H9 (cell line): ENCODE measurements at regions not wholly inside any gene's neighbourhood (a gene's known extent, or its start where the extent isn't known, plus 50 kb on each side); places are given as distances from the start of the nearest gene placed in this dataset.

ENCODE experiments used
- DNase-seq: peaks from one replicate; pipeline ENCODE4 v3.0.0-alpha.2; 2017
- H2AFZ ChIP-seq: one replicate; pipeline ENCODE4 v1.6.1; 2013; ENCODE audit warnings: mild to moderate bottlenecking, low read length, control low read depth, moderate library complexity
- H2AK5ac ChIP-seq: 2 replicates; pipeline ENCODE4 v1.6.1; 2013; ENCODE audit warnings: low read length, control low read depth, mixed read lengths; ENCODE audit not compliant: insufficient read length
- H2BK120ac ChIP-seq: one replicate; pipeline ENCODE4 v1.6.1; 2013; ENCODE audit warnings: low read depth, mild to moderate bottlenecking, low read length, control low read depth, inconsistent platforms; ENCODE audit not compliant: poor library complexity, severe bottlenecking
- H2BK12ac ChIP-seq: 2 replicates; pipeline ENCODE4 v1.6.1; 2013; ENCODE audit warnings: low read length, control low read depth, mixed read lengths, low read depth; ENCODE audit not compliant: insufficient read length
- H2BK15ac ChIP-seq: 2 replicates; pipeline ENCODE4 v1.6.1; 2013; ENCODE audit warnings: low read depth, low read length, control low read depth
- H2BK20ac ChIP-seq: one replicate; pipeline ENCODE4 v1.6.1; 2013; ENCODE audit warnings: low read depth, mild to moderate bottlenecking, low read length, control low read depth, inconsistent platforms; ENCODE audit not compliant: poor library complexity, severe bottlenecking
- H2BK5ac ChIP-seq: 2 replicates; pipeline ENCODE4 v1.6.1; 2013; ENCODE audit warnings: low read length, control low read depth, mixed read lengths; ENCODE audit not compliant: insufficient read length
- H3K14ac ChIP-seq: 2 replicates; pipeline ENCODE4 v1.6.1; 2013; ENCODE audit warnings: low read length, control low read depth; ENCODE audit not compliant: insufficient read depth
- H3K18ac ChIP-seq: 2 replicates; pipeline ENCODE4 v1.6.1; 2013; ENCODE audit warnings: low read depth, mild to moderate bottlenecking, mixed read lengths, low read length, control low read depth; ENCODE audit not compliant: insufficient read length
- H3K23ac ChIP-seq: 2 replicates; pipeline ENCODE4 v1.6.1; 2013; ENCODE audit warnings: low read length, control low read depth, mixed read lengths, low read depth; ENCODE audit not compliant: insufficient read length
- H3K23me2 ChIP-seq: 2 replicates; pipeline ENCODE4 v1.6.1; 2013; ENCODE audit warnings: low read depth, mild to moderate bottlenecking, mixed read lengths, low read length, control low read depth; ENCODE audit not compliant: insufficient read length, poor library complexity, severe bottlenecking
- H3K27ac ChIP-seq: 2 replicates; pipeline ENCODE4 v1.5.1; 2013; ENCODE audit warnings: low read length, control low read depth, mixed read lengths, low read depth; ENCODE audit not compliant: insufficient read length
- H3K27me3 ChIP-seq: 2 replicates; pipeline ENCODE4 v1.6.1; 2013; ENCODE audit warnings: low read length, control low read depth, inconsistent platforms; ENCODE audit not compliant: insufficient read depth
- H3K4ac ChIP-seq: 2 replicates; pipeline ENCODE4 v1.6.1; 2013; ENCODE audit warnings: low read depth, mild to moderate bottlenecking, control low read depth, inconsistent platforms, low read length, moderate library complexity
- H3K4me1 ChIP-seq: 2 replicates; pipeline ENCODE4 v1.6.1; 2013; ENCODE audit warnings: low read length, control low read depth, inconsistent platforms; ENCODE audit not compliant: insufficient read depth
- H3K4me2 ChIP-seq: 2 replicates; pipeline ENCODE4 v1.6.1; 2013; ENCODE audit warnings: low read length, control low read depth, mixed read lengths; ENCODE audit not compliant: insufficient read length, insufficient read depth
- H3K56ac ChIP-seq: 2 replicates; pipeline ENCODE4 v1.6.1; 2013; ENCODE audit warnings: low read depth, mild to moderate bottlenecking, mixed read lengths, low read length, control low read depth; ENCODE audit not compliant: insufficient read length
- H3K79me1 ChIP-seq: 2 replicates; pipeline ENCODE4 v1.6.1; 2013; ENCODE audit warnings: low read depth, mild to moderate bottlenecking, moderate library complexity, low read length, control low read depth, inconsistent platforms; ENCODE audit not compliant: insufficient read depth, poor library complexity, severe bottlenecking
- H3K79me2 ChIP-seq: 2 replicates; pipeline ENCODE4 v1.6.1; 2013; ENCODE audit warnings: low read length, control low read depth, inconsistent platforms; ENCODE audit not compliant: insufficient read depth
- H3K9ac ChIP-seq: 2 replicates; pipeline ENCODE4 v1.6.1; 2013; ENCODE audit warnings: low read length, control low read depth, mixed read lengths; ENCODE audit not compliant: insufficient read length; ENCODE audit errors: extremely low read depth
- H3K9me3 ChIP-seq: one replicate; pipeline ENCODE4 v1.6.1; 2013; ENCODE audit warnings: low read depth, low read length, inconsistent platforms; ENCODE audit not compliant: control insufficient read depth
- H3T11ph ChIP-seq: one replicate; pipeline ENCODE4 v1.6.1; 2013; ENCODE audit warnings: mild to moderate bottlenecking, low read length, control low read depth, inconsistent platforms
- H4K20me1 ChIP-seq: one replicate; pipeline ENCODE4 v1.6.1; 2013; ENCODE audit not compliant: control insufficient read depth, insufficient read length, insufficient read depth
- H4K5ac ChIP-seq: 2 replicates; pipeline ENCODE4 v1.6.1; 2013; ENCODE audit warnings: low read depth, mild to moderate bottlenecking, mixed read lengths, low read length, control low read depth; ENCODE audit not compliant: insufficient read length
- H4K8ac ChIP-seq: replicated peaks from 2 replicates; pipeline ENCODE4 v1.6.1; 2013; ENCODE audit warnings: low read length, control low read depth, mixed read lengths, low read depth; ENCODE audit not compliant: insufficient read length
- H4K91ac ChIP-seq: 2 replicates; pipeline ENCODE4 v1.6.1; 2013; ENCODE audit warnings: low read depth, mild to moderate bottlenecking, moderate library complexity, mixed read lengths, low read length, control low read depth; ENCODE audit not compliant: insufficient read length
- H3K27ac Mint-ChIP-seq, 3 experiments: 2 replicates in 2 of 3; 3 replicates in 1 of 3; pipeline ENCODE4 v1.8.0; 2020 to 2021; ENCODE audit warnings: mixed read lengths in 3 of 3, mild to moderate bottlenecking in 1 of 3, moderate library complexity in 1 of 3
- H3K27me3 Mint-ChIP-seq: 2 replicates; pipeline ENCODE4 v1.8.0; 2021; ENCODE audit warnings: low read depth, mild to moderate bottlenecking, moderate library complexity, mixed read lengths
- H3K36me3 Mint-ChIP-seq, 3 experiments: 2 replicates in 2 of 3; 3 replicates in 1 of 3; pipeline ENCODE4 v1.8.0; 2020 to 2021; ENCODE audit warnings: low read depth in 3 of 3, mixed read lengths in 3 of 3; ENCODE audit not compliant: insufficient read depth in 1 of 3
- H3K4me1 Mint-ChIP-seq, 2 experiments: 2 replicates each; pipeline ENCODE4 v1.8.0; 2020; ENCODE audit warnings: mixed read lengths in 2 of 2
- H3K4me3 Mint-ChIP-seq, 2 experiments: 2 replicates in 1 of 2; 3 replicates in 1 of 2; pipeline ENCODE4 v1.8.0; 2020 to 2021; ENCODE audit warnings: mild to moderate bottlenecking in 2 of 2, mixed read lengths in 2 of 2, moderate library complexity in 1 of 2
- H3K9me3 Mint-ChIP-seq, 2 experiments: 2 replicates in 1 of 2; 3 replicates in 1 of 2; pipeline ENCODE4 v1.8.0; 2020; ENCODE audit warnings: mild to moderate bottlenecking in 2 of 2, mixed read lengths in 2 of 2, moderate library complexity in 1 of 2
- WGBS: extraction: QIAGEN DNeasy Blood & Tissue Kit; methylation state at CpG from one replicate; pipeline ENCODE4 v1.1.7; 2013; ENCODE audit warnings: missing lambda C conversion rate, low lambda C conversion rate, mixed read lengths; ENCODE audit not compliant: insufficient read length; ENCODE audit errors: extremely low coverage; 5-methylcytosine and 5-hydroxymethylcytosine counted together
- TF ChIP-seq, protein P1 (sequence below): fragments of 200-600 bp; sonication (generic); conservative IDR thresholded peaks from 3 replicates; pipeline ENCODE4 v1.8.0; 2021; ENCODE audit warnings: antibody characterized with exemption, mild to moderate bottlenecking

DNA sequence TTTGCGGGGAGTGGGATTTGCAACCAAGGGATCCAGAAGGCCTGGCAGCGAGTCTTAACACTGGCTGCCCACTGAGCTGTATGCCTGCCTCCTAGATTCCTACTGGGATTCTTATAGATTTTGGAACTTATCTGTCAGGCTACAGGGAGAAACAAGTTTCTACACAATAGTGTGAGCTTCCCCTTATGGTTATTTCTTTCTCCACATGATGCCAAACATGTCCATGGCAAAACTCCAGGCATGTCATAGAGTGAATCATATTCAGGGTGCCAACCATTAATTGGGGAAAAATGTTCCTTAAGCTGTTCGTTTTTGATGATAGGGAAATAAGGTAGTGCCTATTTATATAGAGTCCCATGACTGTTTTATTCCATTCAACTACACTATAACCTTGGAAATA, 1185.2 kb upstream of the CELF4 start:
- Histone ChIP-seq H2BK12ac (no peak overlapping the region), H2BK20ac (no peak overlapping the region), H3K79me1 (no peaks in the 10 kb centered on the region), H3K4me1 (no peaks in the 10 kb centered on the region), H4K91ac (no peak overlapping the region), H2BK120ac (no peak overlapping the region), H2AFZ (no peak overlapping the region), H3K4me2 (no peak overlapping the region), H3K27me3 (no peaks in the 10 kb centered on the region), H3K27ac (no peak overlapping the region), H2BK5ac (no peak overlapping the region), H4K5ac (no peak overlapping the region), H4K20me1 (no peaks in the 10 kb centered on the region), H3K79me2 (no peaks in the 10 kb centered on the region), H3K4ac (no peak overlapping the region), H3K9ac (no peak overlapping the region), H3K14ac (no peak overlapping the region), H2BK15ac (no peak overlapping the region), H4K8ac (no peak overlapping the region), H3K23ac (no peak overlapping the region), H3K23me2 (no peaks in the 10 kb centered on the region), H3K9me3 (no peaks in the 10 kb centered on the region), H2AK5ac (no peak overlapping the region), H3K56ac (no peak overlapping the region), H3T11ph (no peak overlapping the region), H3K18ac (no peak overlapping the region)
- H3K36me3 Mint-ChIP-seq = no peaks in the 10 kb centered on the region
- H3K27ac Mint-ChIP-seq = no peak overlapping the region
- TF ChIP-seq, protein P1, sequence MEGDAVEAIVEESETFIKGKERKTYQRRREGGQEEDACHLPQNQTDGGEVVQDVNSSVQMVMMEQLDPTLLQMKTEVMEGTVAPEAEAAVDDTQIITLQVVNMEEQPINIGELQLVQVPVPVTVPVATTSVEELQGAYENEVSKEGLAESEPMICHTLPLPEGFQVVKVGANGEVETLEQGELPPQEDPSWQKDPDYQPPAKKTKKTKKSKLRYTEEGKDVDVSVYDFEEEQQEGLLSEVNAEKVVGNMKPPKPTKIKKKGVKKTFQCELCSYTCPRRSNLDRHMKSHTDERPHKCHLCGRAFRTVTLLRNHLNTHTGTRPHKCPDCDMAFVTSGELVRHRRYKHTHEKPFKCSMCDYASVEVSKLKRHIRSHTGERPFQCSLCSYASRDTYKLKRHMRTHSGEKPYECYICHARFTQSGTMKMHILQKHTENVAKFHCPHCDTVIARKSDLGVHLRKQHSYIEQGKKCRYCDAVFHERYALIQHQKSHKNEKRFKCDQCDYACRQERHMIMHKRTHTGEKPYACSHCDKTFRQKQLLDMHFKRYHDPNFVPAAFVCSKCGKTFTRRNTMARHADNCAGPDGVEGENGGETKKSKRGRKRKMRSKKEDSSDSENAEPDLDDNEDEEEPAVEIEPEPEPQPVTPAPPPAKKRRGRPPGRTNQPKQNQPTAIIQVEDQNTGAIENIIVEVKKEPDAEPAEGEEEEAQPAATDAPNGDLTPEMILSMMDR = no peak
- no peak overlapping the region for H3K4me3 Mint-ChIP-seq
- H3K9me3 Mint-ChIP-seq = no peaks in the 10 kb centered on the region
- no peaks in the 10 kb centered on the region for H3K27me3 Mint-ChIP-seq
- peaks cover 2 to 3% of the 10 kb centered on the region in 2 experiments; a peak in 1 of 4 replicates for H3K4me1 Mint-ChIP-seq
- no CpG with 5 or more reads among the region's 3 CpGs for WGBS
- DNase-seq = no peak
